Neural cell (in vitro differentiated cells): ENCODE measurements at regions not wholly inside any gene's neighbourhood (a gene's known extent, or its start where the extent isn't known, plus 50 kb on each side); places are given as distances from the start of the nearest gene placed in this dataset.

Experiments used
- H2AFZ ChIP-seq: fragments of 200-600, 300-800 bp; sonication (generic), shearing (Covaris generic); 2 replicates; pipeline ENCODE4 v1.6.0; 2014; ENCODE audit warnings: low read depth, mild to moderate bottlenecking, antibody characterized with exemption, low read length, moderate library complexity
- H3F3A ChIP-seq: fragments of 200-600 bp; shearing (Covaris generic); 2 replicates; pipeline ENCODE4 v1.6.1; 2016; ENCODE audit warnings: mild to moderate bottlenecking, moderate library complexity, mixed read lengths, antibody characterized with exemption, low read length; ENCODE audit not compliant: insufficient read depth, poor library complexity, severe bottlenecking
- H3K27ac ChIP-seq: fragments of 200-600, 300-800 bp; sonication (generic), shearing (Covaris generic); 2 replicates; pipeline ENCODE4 v1.5.1; 2014; ENCODE audit warnings: mild to moderate bottlenecking, low read length, moderate library complexity
- H3K27me3 ChIP-seq: fragments of 300-800, 200-600 bp; sonication (generic), shearing (Covaris generic); 2 replicates; pipeline ENCODE4 v1.6.0; 2014; ENCODE audit warnings: mild to moderate bottlenecking, low read depth, low read length, moderate library complexity; ENCODE audit not compliant: insufficient read depth
- H3K36me3 ChIP-seq: fragments of 300-800, 200-600 bp; sonication (generic), shearing (Covaris generic); 2 replicates; pipeline ENCODE4 v1.5.1; 2014; ENCODE audit warnings: mild to moderate bottlenecking, antibody characterized with exemption, low read length, moderate library complexity; ENCODE audit not compliant: insufficient read depth
- H3K4me2 ChIP-seq: fragments of 300-800, 200-600 bp; sonication (generic), shearing (Covaris generic); 2 replicates; pipeline ENCODE4 v1.6.0; 2014; ENCODE audit warnings: mild to moderate bottlenecking, low read length
- H3K4me3 ChIP-seq: fragments of 300-800, 200-600 bp; sonication (generic), shearing (Covaris generic); 2 replicates; pipeline ENCODE4 v1.5.1; 2014; ENCODE audit warnings: mild to moderate bottlenecking, low read length, moderate library complexity
- H3K79me2 ChIP-seq: fragments of 200-600 bp; shearing (Covaris generic); replicated peaks from 2 replicates; pipeline ENCODE4 v1.6.0; 2014; ENCODE audit warnings: mild to moderate bottlenecking, low read length, moderate library complexity; ENCODE audit not compliant: insufficient read depth
- H3K9ac ChIP-seq: fragments of 300-800, 200-600 bp; sonication (generic), shearing (Covaris generic); 2 replicates; pipeline ENCODE4 v1.6.1; 2016; ENCODE audit warnings: mild to moderate bottlenecking, low read length, mixed read lengths
- H3K9me2 ChIP-seq: fragments of 200-600 bp; shearing (Covaris generic); 2 replicates; pipeline ENCODE4 v1.6.1; 2016; ENCODE audit warnings: mild to moderate bottlenecking, low read length, mixed read lengths; ENCODE audit not compliant: insufficient read depth
- H3K9me3 ChIP-seq: fragments of 200-600, 300-800 bp; sonication (generic), shearing (Covaris generic); 2 replicates; pipeline ENCODE4 v1.6.1; 2016; ENCODE audit warnings: mild to moderate bottlenecking, mixed run types, low read length, moderate library complexity, mixed read lengths
- H4K20me1 ChIP-seq: fragments of 200-600 bp; shearing (Covaris generic); 2 replicates; pipeline ENCODE4 v1.6.1; 2016; ENCODE audit warnings: mild to moderate bottlenecking, mixed run types; ENCODE audit not compliant: insufficient read depth
- CTCF ChIP-seq: fragments of 450-650 bp; IDR thresholded peaks from 2 replicates; pipeline ENCODE4 v1.5.1; 2014; ENCODE audit warnings: antibody characterized with exemption, mild to moderate bottlenecking, moderate library complexity; ENCODE audit not compliant: poor library complexity, severe bottlenecking
- EP300 ChIP-seq: fragments of 450-650 bp; conservative IDR thresholded peaks from 2 replicates; pipeline ENCODE4 v1.6.1; 2014; ENCODE audit warnings: antibody characterized with exemption, mild to moderate bottlenecking, moderate library complexity; ENCODE audit not compliant: poor library complexity, severe bottlenecking
- EZH2 ChIP-seq: fragments of 200-600, 300-800 bp; shearing (Covaris generic), sonication (generic); IDR thresholded peaks from 2 replicates; pipeline ENCODE4 v1.6.1; 2014; ENCODE audit warnings: antibody characterized with exemption, low read length, borderline replicate concordance, mild to moderate bottlenecking; ENCODE audit not compliant: insufficient read depth, poor library complexity, severe bottlenecking
- MXI1 ChIP-seq: fragments of 450-650 bp; conservative IDR thresholded peaks from 2 replicates; pipeline ENCODE4 v1.6.1; 2014; ENCODE audit warnings: antibody characterized with exemption, mild to moderate bottlenecking; ENCODE audit not compliant: poor library complexity, severe bottlenecking
- POLR2AphosphoS5 ChIP-seq: IDR thresholded peaks from 2 replicates; pipeline ENCODE4 v1.6.1; 2012
- RAD21 ChIP-seq: fragments of 450-650 bp; conservative IDR thresholded peaks from 2 replicates; pipeline ENCODE4 v1.6.1; 2014; ENCODE audit warnings: antibody characterized with exemption, mild to moderate bottlenecking, moderate library complexity
- REST ChIP-seq: IDR thresholded peaks from 2 replicates; pipeline ENCODE4 v1.6.1; 2012; ENCODE audit warnings: borderline replicate concordance
- SMC3 ChIP-seq: fragments of 450-650 bp; conservative IDR thresholded peaks from 2 replicates; pipeline ENCODE4 v1.6.1; 2014; ENCODE audit warnings: antibody characterized with exemption, mild to moderate bottlenecking, moderate library complexity; ENCODE audit not compliant: poor library complexity
- TAF1 ChIP-seq: IDR thresholded peaks from 2 replicates; pipeline ENCODE4 v1.6.1; 2012; ENCODE audit warnings: low read depth

GRCh38 chr2:117273009-117273671 is 541.4 kb upstream of the DDX18 start:
- H2AFZ ChIP-seq = no peak overlapping the region
- H3K9me2 ChIP-seq = no peaks in the 10 kb centered on the region
- no peak overlapping the region for H3K4me2 ChIP-seq
- no peaks in the 10 kb centered on the region for H3K36me3 ChIP-seq
- H3K27ac ChIP-seq = no peak overlapping the region
- no peaks in the 10 kb centered on the region for H3K9me3 ChIP-seq
- no peaks in the 10 kb centered on the region for H3K79me2 ChIP-seq
- no peaks in the 10 kb centered on the region for H3F3A ChIP-seq
- TF ChIP-seq CTCF = no peak
- H3K9ac ChIP-seq = no peak overlapping the region
- no peaks in the 10 kb centered on the region for H4K20me1 ChIP-seq
- H3K4me3 ChIP-seq = no peak overlapping the region
- H3K27me3 ChIP-seq = no peaks in the 10 kb centered on the region

GRCh38 chr2:117293012-117293411 is 521.5 kb upstream of the DDX18 start:
- Histone ChIP-seq H3K27me3 (no peaks in the 10 kb centered on the region), H3K4me2 (no peak overlapping the region), H3K79me2 (no peaks in the 10 kb centered on the region), H3K9me2 (no peaks in the 10 kb centered on the region), H2AFZ (no peak overlapping the region), H3F3A (no peaks in the 10 kb centered on the region), H4K20me1 (no peaks in the 10 kb centered on the region), H3K9ac (no peak overlapping the region), H3K4me3 (no peak overlapping the region), H3K9me3 (no peaks in the 10 kb centered on the region), H3K27ac (no peak overlapping the region), H3K36me3 (no peaks in the 10 kb centered on the region)
- TF ChIP-seq SMC3 (no peak), EZH2 (no peak), MXI1 (no peak), RAD21 (no peak), TAF1 (no peak), EP300 (no peak), REST (no peak), POLR2AphosphoS5 (no peak), CTCF (no peak)
